ENCODE measurements at regions not wholly inside any gene's neighbourhood (a gene's known extent, or its start where the extent isn't known, plus 50 kb on each side); places are given as distances from the start of the nearest gene placed in this dataset.

- TF ChIP-seq, protein P1, sequence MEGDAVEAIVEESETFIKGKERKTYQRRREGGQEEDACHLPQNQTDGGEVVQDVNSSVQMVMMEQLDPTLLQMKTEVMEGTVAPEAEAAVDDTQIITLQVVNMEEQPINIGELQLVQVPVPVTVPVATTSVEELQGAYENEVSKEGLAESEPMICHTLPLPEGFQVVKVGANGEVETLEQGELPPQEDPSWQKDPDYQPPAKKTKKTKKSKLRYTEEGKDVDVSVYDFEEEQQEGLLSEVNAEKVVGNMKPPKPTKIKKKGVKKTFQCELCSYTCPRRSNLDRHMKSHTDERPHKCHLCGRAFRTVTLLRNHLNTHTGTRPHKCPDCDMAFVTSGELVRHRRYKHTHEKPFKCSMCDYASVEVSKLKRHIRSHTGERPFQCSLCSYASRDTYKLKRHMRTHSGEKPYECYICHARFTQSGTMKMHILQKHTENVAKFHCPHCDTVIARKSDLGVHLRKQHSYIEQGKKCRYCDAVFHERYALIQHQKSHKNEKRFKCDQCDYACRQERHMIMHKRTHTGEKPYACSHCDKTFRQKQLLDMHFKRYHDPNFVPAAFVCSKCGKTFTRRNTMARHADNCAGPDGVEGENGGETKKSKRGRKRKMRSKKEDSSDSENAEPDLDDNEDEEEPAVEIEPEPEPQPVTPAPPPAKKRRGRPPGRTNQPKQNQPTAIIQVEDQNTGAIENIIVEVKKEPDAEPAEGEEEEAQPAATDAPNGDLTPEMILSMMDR (conservative IDR thresholded peaks at IDR 0.05; ENCODE audit: low read depth in 2 of 2) = no peak
- TF ChIP-seq JUNB (IDR thresholded peaks at IDR 0.05; ENCODE audit: unreplicated experiment) = no peak
- TF ChIP-seq CREB1 (CRISPR knock-in tag; IDR thresholded peaks at IDR 0.05; ENCODE audit: low read depth) = no peak
Observed at GRCh38 chr3:18247776-18248310, 177.3 kb downstream of the SATB1 start (continued).

DNA sequence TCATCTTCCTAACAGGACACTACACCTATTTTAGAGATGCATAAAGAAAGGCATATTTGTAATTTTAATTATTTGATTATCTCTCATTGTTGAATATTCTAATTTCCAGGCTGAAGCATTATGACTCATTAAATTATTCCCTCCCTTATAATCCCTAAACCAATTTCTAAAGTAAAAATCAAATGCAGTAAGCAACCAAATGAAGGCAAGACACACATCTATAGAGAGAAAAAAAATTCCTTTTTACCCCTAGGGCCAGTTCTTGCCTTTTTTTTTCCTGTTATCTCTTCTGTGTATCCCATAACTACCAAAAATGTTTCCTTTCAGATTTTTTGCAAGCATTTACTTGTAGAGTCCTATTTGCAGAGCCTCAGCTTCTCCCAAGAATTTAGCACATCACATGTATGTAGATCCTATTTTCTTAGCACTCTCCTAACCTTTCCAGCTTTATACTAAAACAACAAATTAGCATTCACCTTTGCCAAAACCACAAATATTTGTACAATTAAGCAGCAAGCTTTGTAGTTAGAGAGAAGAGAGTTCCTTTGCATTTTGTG, 177.9 kb downstream of the SATB1 start:
- no peaks in the 10 kb centered on the region for H3K79me2 ChIP-seq (replicated peaks; ENCODE audit: insufficient read depth)
- no peaks in the 10 kb centered on the region for H3K36me3 Mint-ChIP-seq (ENCODE audit: low read depth)
- peak overlapping the region; percentile 4; the same call in 1 of the 2 replicates for H3K27ac Mint-ChIP-seq
- H3K4me1 ChIP-seq (ENCODE audit: insufficient read depth) = peaks cover 22% of the 10 kb centered on the region
- no peaks in the 10 kb centered on the region for H4K20me1 ChIP-seq (replicated peaks; ENCODE audit: insufficient read depth)
- DNase-seq (ENCODE audit: low spot score) (no peak), ATAC-seq (no peak)
- H3K27ac ChIP-seq (ENCODE audit: low read depth) = no peak overlapping the region
- H3K4me1 Mint-ChIP-seq = peaks cover 33% of the 10 kb centered on the region
- no peaks in the 10 kb centered on the region for H3K27me3 Mint-ChIP-seq (ENCODE audit: insufficient read depth, low read depth, poor library complexity)
- H3K9me2 ChIP-seq (ENCODE audit: insufficient read depth) = peaks cover 5% of the 10 kb centered on the region
- no peak overlapping the region for H2AFZ ChIP-seq
- no peak overlapping the region for H3K4me3 Mint-ChIP-seq
- H3K36me3 ChIP-seq (ENCODE audit: insufficient read depth) = no peaks in the 10 kb centered on the region
- no peaks in the 10 kb centered on the region for H3K9me3 Mint-ChIP-seq
- H3K4me2 ChIP-seq = 0 out of 2 replicates have a peak overlapping the region, but pooled peaks have one; percentile 33
- H3K4me3 ChIP-seq = no peak overlapping the region
- H3K27me3 ChIP-seq (ENCODE audit: insufficient read depth) = no peaks in the 10 kb centered on the region
- H3F3A ChIP-seq (replicated peaks; ENCODE audit: low read depth) = no peaks in the 10 kb centered on the region
- TF ChIP-seq, protein P2, sequence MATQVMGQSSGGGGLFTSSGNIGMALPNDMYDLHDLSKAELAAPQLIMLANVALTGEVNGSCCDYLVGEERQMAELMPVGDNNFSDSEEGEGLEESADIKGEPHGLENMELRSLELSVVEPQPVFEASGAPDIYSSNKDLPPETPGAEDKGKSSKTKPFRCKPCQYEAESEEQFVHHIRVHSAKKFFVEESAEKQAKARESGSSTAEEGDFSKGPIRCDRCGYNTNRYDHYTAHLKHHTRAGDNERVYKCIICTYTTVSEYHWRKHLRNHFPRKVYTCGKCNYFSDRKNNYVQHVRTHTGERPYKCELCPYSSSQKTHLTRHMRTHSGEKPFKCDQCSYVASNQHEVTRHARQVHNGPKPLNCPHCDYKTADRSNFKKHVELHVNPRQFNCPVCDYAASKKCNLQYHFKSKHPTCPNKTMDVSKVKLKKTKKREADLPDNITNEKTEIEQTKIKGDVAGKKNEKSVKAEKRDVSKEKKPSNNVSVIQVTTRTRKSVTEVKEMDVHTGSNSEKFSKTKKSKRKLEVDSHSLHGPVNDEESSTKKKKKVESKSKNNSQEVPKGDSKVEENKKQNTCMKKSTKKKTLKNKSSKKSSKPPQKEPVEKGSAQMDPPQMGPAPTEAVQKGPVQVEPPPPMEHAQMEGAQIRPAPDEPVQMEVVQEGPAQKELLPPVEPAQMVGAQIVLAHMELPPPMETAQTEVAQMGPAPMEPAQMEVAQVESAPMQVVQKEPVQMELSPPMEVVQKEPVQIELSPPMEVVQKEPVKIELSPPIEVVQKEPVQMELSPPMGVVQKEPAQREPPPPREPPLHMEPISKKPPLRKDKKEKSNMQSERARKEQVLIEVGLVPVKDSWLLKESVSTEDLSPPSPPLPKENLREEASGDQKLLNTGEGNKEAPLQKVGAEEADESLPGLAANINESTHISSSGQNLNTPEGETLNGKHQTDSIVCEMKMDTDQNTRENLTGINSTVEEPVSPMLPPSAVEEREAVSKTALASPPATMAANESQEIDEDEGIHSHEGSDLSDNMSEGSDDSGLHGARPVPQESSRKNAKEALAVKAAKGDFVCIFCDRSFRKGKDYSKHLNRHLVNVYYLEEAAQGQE (IDR thresholded peaks at IDR 0.05; ENCODE audit: unreplicated experiment) = no peak

DNA sequence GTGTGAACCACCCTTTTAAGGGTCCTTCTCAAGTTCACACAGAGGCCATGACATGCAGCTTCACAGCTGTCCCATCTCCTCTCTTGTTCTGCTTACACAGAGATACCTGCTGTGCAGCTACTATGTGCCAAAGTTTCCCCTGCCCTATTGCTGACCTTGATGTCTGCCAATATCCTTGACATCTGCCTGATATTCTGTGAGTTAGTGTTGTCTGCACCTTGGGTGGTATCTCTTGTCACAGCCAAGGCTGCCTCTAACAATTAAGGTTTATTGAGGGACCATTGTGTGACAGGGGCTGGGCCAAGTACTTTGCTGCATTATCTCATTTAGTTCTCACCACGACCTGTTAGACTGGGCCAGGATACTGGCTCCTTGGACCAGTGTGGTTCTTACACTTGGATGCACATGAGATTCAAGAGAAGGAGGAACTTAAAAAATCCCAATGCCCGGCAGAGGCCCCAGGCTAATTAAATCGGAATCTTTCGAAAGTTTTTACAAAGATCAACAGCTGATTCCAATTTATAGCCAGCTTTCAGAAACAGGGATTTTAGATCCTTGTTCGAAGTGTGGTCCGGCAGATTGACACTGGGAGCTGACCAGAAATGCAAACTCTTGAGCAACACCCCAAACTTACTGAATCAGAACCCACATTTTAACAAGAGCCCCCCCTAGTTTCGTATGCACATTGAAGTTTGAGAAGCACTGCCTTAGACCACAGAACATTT, 178.6 kb downstream of the SATB1 start:
- ATAC-seq (no peak), DNase-seq (ENCODE audit: low spot score) (no peak)
- peaks cover 22% of the 10 kb centered on the region for H3K4me1 ChIP-seq (ENCODE audit: insufficient read depth)
- H3K4me3 ChIP-seq = no peak overlapping the region
- no peaks in the 10 kb centered on the region for H4K20me1 ChIP-seq (replicated peaks; ENCODE audit: insufficient read depth)
- H3K27me3 ChIP-seq (ENCODE audit: insufficient read depth) = no peaks in the 10 kb centered on the region
- Mint-ChIP-seq H3K9me3 (no peaks in the 10 kb centered on the region), H3K4me3 (no peak overlapping the region), H3K36me3 (ENCODE audit: low read depth) (no peaks in the 10 kb centered on the region), H3K27me3 (ENCODE audit: insufficient read depth, low read depth, poor library complexity) (no peaks in the 10 kb centered on the region), H3K4me1 (peaks cover 33% of the 10 kb centered on the region), H3K27ac (no peak overlapping the region; the same call in 1 of the 2 replicates)
- H3K36me3 ChIP-seq (ENCODE audit: insufficient read depth) = no peaks in the 10 kb centered on the region
- H2AFZ ChIP-seq = no peak overlapping the region
- H3K27ac ChIP-seq (ENCODE audit: low read depth) = no peak overlapping the region
- H3K4me2 ChIP-seq = no peak overlapping the region
- H3F3A ChIP-seq (replicated peaks; ENCODE audit: low read depth) = no peaks in the 10 kb centered on the region
- no peaks in the 10 kb centered on the region for H3K79me2 ChIP-seq (replicated peaks; ENCODE audit: insufficient read depth)
- H3K9me2 ChIP-seq (ENCODE audit: insufficient read depth) = peaks cover 5% of the 10 kb centered on the region
- TF ChIP-seq, protein P1 (conservative IDR thresholded peaks at IDR 0.05; ENCODE audit: low read depth in 2 of 2) = no peak
- TF ChIP-seq, protein P2 (IDR thresholded peaks at IDR 0.05; ENCODE audit: unreplicated experiment) = no peak
- no peak for TF ChIP-seq ZNF114 (CRISPR knock-in tag; IDR thresholded peaks at IDR 0.05)
- no peak for TF ChIP-seq STAT1 (IDR thresholded peaks at IDR 0.05; ENCODE audit: unreplicated experiment)
